GM23338 (cell line): ENCODE measurements at regions not wholly inside any gene's neighbourhood (a gene's known extent, or its start where the extent isn't known, plus 50 kb on each side); places are given as distances from the start of the nearest gene placed in this dataset.

Source experiments
- ATAC-seq: fragments of 200-7000 bp; cut with Tn5 transposase; 3 replicates; pipeline ENCODE4 v1.9.1; 2020
- DNase-seq: peaks from one replicate; pipeline ENCODE4 v3.0.0-alpha.2; 2015; ENCODE audit warnings: low spot score
- H2AFZ ChIP-seq: fragments of 200-600 bp; sonication (generic); 2 replicates; pipeline ENCODE4 v1.8.0; 2016; ENCODE audit warnings: antibody characterized with exemption, mild to moderate bottlenecking, moderate library complexity
- H3F3A ChIP-seq: fragments of 200-600 bp; sonication (generic); replicated peaks from 2 replicates; pipeline ENCODE4 v1.8.0; 2017; ENCODE audit warnings: antibody characterized with exemption, mixed run types, low read depth
- H3K27ac ChIP-seq: fragments of 200-600 bp; sonication (generic); 2 replicates; pipeline ENCODE4 v1.6.1; 2016; ENCODE audit warnings: low read depth
- H3K27me3 ChIP-seq: fragments of 200-600 bp; sonication (generic); 2 replicates; pipeline ENCODE4 v1.8.0; 2016; ENCODE audit warnings: mild to moderate bottlenecking, mixed run types, moderate library complexity; ENCODE audit not compliant: insufficient read depth
- H3K36me3 ChIP-seq: fragments of 200-600 bp; sonication (generic); 2 replicates; pipeline ENCODE4 v1.8.0; 2016; ENCODE audit warnings: mild to moderate bottlenecking; ENCODE audit not compliant: insufficient read depth
- H3K4me1 ChIP-seq: fragments of 200-600 bp; sonication (generic); 2 replicates; pipeline ENCODE4 v1.8.0; 2016; ENCODE audit warnings: mild to moderate bottlenecking, moderate library complexity; ENCODE audit not compliant: insufficient read depth
- H3K4me2 ChIP-seq: fragments of 200-600 bp; sonication (generic); 2 replicates; pipeline ENCODE4 v1.7.1; 2017; ENCODE audit warnings: mixed run types
- H3K4me3 ChIP-seq: fragments of 200-600 bp; sonication (generic); 2 replicates; pipeline ENCODE4 v1.6.1; 2016; ENCODE audit warnings: mixed run types
- H3K79me2 ChIP-seq: fragments of 200-600 bp; sonication (generic); replicated peaks from 2 replicates; pipeline ENCODE4 v1.8.0; 2017; ENCODE audit warnings: mild to moderate bottlenecking; ENCODE audit not compliant: insufficient read depth
- H3K9me2 ChIP-seq: fragments of 200-600 bp; sonication (generic); 2 replicates; pipeline ENCODE4 v1.8.0; 2017; ENCODE audit not compliant: insufficient read depth
- H4K20me1 ChIP-seq: fragments of 200-600 bp; sonication (generic); replicated peaks from 2 replicates; pipeline ENCODE4 v1.8.0; 2017; ENCODE audit warnings: mild to moderate bottlenecking; ENCODE audit not compliant: insufficient read depth
- H3K27ac Mint-ChIP-seq: 2 replicates; pipeline ENCODE4 v1.8.0; 2020; ENCODE audit warnings: inconsistent platforms, mild to moderate bottlenecking, moderate library complexity, mixed read lengths
- H3K27me3 Mint-ChIP-seq: 3 replicates; pipeline ENCODE4 v1.8.0; 2022; ENCODE audit warnings: low read depth, mild to moderate bottlenecking, moderate library complexity, mixed read lengths, inconsistent platforms; ENCODE audit not compliant: insufficient read depth, poor library complexity
- H3K36me3 Mint-ChIP-seq: 3 replicates; pipeline ENCODE4 v1.8.0; 2021; ENCODE audit warnings: low read depth, mild to moderate bottlenecking, inconsistent platforms, moderate library complexity, mixed read lengths
- H3K4me1 Mint-ChIP-seq: 3 replicates; pipeline ENCODE4 v1.8.0; 2020; ENCODE audit warnings: mild to moderate bottlenecking, inconsistent platforms, mixed read lengths
- H3K4me3 Mint-ChIP-seq: 3 replicates; pipeline ENCODE4 v1.8.0; 2021; ENCODE audit warnings: moderate library complexity, mild to moderate bottlenecking, inconsistent platforms, mixed read lengths
- H3K9me3 Mint-ChIP-seq: 3 replicates; pipeline ENCODE4 v1.8.0; 2020; ENCODE audit warnings: moderate library complexity, mild to moderate bottlenecking, inconsistent platforms, mixed read lengths
- CREB1 ChIP-seq: fragments of 250-450 bp; sonication (Bioruptor Pico); IDR thresholded peaks from 2 replicates; pipeline ENCODE4 v1.5.0; 2020; ENCODE audit warnings: low read depth, mild to moderate bottlenecking, moderate library complexity
- JUNB ChIP-seq: IDR thresholded peaks from one replicate; pipeline ENCODE4 v1.6.1; 2016; ENCODE audit warnings: antibody characterized with exemption; ENCODE audit not compliant: unreplicated experiment
- NANOG ChIP-seq: IDR thresholded peaks from 2 replicates; pipeline ENCODE4 v1.6.1; 2016; ENCODE audit warnings: antibody characterized with exemption, borderline replicate concordance
- POLR2AphosphoS5 ChIP-seq: IDR thresholded peaks from 2 replicates; pipeline ENCODE4 v1.6.1; 2016; ENCODE audit warnings: antibody characterized with exemption, low read depth
- ZNF114 ChIP-seq: fragments of 250-450 bp; sonication (Bioruptor Pico); IDR thresholded peaks from 2 replicates; pipeline ENCODE4 v1.5.0; 2020; ENCODE audit warnings: mild to moderate bottlenecking, moderate library complexity
- TF ChIP-seq, protein P1 (sequence below): fragments of 250-450 bp; sonication (Bioruptor Pico); IDR thresholded peaks from 2 replicates; pipeline ENCODE4 v1.5.0; 2020; ENCODE audit warnings: mild to moderate bottlenecking, moderate library complexity
- TF ChIP-seq, protein P2 (sequence below): IDR thresholded peaks from one replicate; pipeline ENCODE4 v1.6.1; 2018; ENCODE audit warnings: antibody characterized with exemption; ENCODE audit not compliant: unreplicated experiment
- TF ChIP-seq, protein P3 (sequence below), 2 experiments: fragments of 200-600 bp in 1 of 2; sonication (generic) in 1 of 2; conservative IDR thresholded peaks; 2 replicates each; pipeline versions ENCODE4 v1.5.1 to v1.6.1; 2016 to 2017; ENCODE audit warnings: antibody characterized with exemption in 2 of 2, low read depth in 2 of 2, mild to moderate bottlenecking in 2 of 2, moderate library complexity in 1 of 2

DNA sequence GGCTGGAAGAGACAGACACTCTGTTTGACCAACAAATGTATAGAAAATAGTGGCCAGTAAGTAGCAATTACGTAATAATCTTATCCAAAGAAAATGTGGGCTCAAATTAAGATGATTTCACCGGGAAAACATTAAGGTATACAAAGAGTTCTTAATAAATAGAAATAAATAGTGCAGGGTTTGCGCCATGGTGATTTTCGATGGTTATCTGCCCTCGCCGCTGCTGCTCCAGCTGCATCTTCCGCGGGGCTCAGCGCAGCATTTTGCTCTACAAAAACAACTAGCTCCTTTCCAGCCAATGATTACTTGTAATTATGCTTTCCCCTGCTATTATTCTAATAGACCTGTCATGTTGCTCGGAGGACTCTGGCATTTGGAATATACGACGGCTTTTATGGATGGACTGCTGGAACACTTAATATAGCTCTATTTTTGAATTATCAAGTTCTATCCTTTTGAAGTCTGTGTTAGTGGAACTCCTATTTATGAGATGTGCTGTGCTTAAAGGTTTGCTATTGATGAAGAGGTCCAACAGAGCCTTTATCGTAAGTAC is 103.8 kb downstream of the BUB3 start (continued):
- TF ChIP-seq, protein P1, sequence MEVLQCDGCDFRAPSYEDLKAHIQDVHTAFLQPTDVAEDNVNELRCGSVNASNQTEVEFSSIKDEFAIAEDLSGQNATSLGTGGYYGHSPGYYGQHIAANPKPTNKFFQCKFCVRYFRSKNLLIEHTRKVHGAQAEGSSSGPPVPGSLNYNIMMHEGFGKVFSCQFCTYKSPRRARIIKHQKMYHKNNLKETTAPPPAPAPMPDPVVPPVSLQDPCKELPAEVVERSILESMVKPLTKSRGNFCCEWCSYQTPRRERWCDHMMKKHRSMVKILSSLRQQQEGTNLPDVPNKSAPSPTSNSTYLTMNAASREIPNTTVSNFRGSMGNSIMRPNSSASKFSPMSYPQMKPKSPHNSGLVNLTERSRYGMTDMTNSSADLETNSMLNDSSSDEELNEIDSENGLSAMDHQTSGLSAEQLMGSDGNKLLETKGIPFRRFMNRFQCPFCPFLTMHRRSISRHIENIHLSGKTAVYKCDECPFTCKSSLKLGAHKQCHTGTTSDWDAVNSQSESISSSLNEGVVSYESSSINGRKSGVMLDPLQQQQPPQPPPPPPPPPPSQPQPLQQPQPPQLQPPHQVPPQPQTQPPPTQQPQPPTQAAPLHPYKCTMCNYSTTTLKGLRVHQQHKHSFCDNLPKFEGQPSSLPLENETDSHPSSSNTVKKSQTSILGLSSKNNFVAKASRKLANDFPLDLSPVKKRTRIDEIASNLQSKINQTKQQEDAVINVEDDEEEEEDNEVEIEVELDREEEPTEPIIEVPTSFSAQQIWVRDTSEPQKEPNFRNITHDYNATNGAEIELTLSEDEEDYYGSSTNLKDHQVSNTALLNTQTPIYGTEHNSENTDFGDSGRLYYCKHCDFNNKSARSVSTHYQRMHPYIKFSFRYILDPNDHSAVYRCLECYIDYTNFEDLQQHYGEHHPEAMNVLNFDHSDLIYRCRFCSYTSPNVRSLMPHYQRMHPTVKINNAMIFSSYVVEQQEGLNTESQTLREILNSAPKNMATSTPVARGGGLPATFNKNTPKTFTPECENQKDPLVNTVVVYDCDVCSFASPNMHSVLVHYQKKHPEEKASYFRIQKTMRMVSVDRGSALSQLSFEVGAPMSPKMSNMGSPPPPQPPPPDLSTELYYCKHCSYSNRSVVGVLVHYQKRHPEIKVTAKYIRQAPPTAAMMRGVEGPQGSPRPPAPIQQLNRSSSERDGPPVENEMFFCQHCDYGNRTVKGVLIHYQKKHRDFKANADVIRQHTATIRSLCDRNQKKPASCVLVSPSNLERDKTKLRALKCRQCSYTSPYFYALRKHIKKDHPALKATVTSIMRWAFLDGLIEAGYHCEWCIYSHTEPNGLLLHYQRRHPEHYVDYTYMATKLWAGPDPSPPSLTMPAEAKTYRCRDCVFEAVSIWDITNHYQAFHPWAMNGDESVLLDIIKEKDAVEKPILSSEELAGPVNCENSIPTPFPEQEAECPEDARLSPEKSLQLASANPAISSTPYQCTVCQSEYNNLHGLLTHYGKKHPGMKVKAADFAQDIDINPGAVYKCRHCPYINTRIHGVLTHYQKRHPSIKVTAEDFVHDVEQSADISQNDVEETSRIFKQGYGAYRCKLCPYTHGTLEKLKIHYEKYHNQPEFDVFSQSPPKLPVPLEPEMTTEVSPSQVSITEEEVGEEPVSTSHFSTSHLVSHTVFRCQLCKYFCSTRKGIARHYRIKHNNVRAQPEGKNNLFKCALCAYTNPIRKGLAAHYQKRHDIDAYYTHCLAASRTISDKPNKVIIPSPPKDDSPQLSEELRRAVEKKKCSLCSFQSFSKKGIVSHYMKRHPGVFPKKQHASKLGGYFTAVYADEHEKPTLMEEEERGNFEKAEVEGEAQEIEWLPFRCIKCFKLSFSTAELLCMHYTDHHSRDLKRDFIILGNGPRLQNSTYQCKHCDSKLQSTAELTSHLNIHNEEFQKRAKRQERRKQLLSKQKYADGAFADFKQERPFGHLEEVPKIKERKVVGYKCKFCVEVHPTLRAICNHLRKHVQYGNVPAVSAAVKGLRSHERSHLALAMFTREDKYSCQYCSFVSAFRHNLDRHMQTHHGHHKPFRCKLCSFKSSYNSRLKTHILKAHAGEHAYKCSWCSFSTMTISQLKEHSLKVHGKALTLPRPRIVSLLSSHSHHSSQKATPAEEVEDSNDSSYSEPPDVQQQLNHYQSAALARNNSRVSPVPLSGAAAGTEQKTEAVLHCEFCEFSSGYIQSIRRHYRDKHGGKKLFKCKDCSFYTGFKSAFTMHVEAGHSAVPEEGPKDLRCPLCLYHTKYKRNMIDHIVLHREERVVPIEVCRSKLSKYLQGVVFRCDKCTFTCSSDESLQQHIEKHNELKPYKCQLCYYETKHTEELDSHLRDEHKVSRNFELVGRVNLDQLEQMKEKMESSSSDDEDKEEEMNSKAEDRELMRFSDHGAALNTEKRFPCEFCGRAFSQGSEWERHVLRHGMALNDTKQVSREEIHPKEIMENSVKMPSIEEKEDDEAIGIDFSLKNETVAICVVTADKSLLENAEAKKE (CRISPR knock-in tag) = no peak

DNA sequence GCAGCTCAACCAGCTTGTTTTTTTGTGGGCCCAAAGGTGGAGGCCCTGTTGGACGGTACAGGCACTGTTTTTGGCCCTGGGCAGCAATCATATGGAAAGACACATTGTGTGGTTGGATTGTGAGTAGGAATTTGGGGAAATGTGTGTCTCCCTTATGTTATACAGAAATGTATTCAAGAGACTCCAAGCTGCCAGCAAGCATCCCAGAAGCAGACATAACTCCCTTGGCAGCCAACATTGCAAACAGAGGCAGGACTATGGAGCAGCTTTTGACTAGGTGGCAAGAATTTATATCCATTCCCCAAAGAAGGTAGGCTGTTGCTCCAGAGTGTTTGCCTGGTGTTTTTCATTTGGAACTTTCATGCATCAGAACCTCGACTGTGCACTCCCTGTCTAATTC is 104.9 kb downstream of the BUB3 start:
- Histone ChIP-seq H3K27ac (no peak overlapping the region), H2AFZ (no peak overlapping the region), H3K27me3 (no peaks in the 10 kb centered on the region), H3K9me2 (peaks cover 6% of the 10 kb centered on the region; the same call in 1 of the 2 replicates), H3K4me3 (no peak overlapping the region), H3K36me3 (no peaks in the 10 kb centered on the region), H3F3A (no peaks in the 10 kb centered on the region), H4K20me1 (0 out of 2 replicates have a peak, but pooled peaks cover 4% of the 10 kb centered on the region), H3K79me2 (no peaks in the 10 kb centered on the region), H3K4me1 (no peaks in the 10 kb centered on the region), H3K4me2 (no peak overlapping the region)
- peaks cover 4% of the 10 kb centered on the region; the same call in 1 of the 3 replicates for H3K4me1 Mint-ChIP-seq
- ATAC-seq = no peak
- H3K36me3 Mint-ChIP-seq = no peaks in the 10 kb centered on the region
- H3K4me3 Mint-ChIP-seq = no peak overlapping the region
- no peaks in the 10 kb centered on the region for H3K9me3 Mint-ChIP-seq
- DNase-seq = no peak
- no peaks in the 10 kb centered on the region for H3K27me3 Mint-ChIP-seq
- TF ChIP-seq, protein P2, sequence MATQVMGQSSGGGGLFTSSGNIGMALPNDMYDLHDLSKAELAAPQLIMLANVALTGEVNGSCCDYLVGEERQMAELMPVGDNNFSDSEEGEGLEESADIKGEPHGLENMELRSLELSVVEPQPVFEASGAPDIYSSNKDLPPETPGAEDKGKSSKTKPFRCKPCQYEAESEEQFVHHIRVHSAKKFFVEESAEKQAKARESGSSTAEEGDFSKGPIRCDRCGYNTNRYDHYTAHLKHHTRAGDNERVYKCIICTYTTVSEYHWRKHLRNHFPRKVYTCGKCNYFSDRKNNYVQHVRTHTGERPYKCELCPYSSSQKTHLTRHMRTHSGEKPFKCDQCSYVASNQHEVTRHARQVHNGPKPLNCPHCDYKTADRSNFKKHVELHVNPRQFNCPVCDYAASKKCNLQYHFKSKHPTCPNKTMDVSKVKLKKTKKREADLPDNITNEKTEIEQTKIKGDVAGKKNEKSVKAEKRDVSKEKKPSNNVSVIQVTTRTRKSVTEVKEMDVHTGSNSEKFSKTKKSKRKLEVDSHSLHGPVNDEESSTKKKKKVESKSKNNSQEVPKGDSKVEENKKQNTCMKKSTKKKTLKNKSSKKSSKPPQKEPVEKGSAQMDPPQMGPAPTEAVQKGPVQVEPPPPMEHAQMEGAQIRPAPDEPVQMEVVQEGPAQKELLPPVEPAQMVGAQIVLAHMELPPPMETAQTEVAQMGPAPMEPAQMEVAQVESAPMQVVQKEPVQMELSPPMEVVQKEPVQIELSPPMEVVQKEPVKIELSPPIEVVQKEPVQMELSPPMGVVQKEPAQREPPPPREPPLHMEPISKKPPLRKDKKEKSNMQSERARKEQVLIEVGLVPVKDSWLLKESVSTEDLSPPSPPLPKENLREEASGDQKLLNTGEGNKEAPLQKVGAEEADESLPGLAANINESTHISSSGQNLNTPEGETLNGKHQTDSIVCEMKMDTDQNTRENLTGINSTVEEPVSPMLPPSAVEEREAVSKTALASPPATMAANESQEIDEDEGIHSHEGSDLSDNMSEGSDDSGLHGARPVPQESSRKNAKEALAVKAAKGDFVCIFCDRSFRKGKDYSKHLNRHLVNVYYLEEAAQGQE = no peak
- no peak for TF ChIP-seq CREB1 (CRISPR knock-in tag)
- TF ChIP-seq ZNF114 (CRISPR knock-in tag) = no peak
- no peak for TF ChIP-seq POLR2AphosphoS5
- no peak for TF ChIP-seq NANOG
- TF ChIP-seq, protein P3, sequence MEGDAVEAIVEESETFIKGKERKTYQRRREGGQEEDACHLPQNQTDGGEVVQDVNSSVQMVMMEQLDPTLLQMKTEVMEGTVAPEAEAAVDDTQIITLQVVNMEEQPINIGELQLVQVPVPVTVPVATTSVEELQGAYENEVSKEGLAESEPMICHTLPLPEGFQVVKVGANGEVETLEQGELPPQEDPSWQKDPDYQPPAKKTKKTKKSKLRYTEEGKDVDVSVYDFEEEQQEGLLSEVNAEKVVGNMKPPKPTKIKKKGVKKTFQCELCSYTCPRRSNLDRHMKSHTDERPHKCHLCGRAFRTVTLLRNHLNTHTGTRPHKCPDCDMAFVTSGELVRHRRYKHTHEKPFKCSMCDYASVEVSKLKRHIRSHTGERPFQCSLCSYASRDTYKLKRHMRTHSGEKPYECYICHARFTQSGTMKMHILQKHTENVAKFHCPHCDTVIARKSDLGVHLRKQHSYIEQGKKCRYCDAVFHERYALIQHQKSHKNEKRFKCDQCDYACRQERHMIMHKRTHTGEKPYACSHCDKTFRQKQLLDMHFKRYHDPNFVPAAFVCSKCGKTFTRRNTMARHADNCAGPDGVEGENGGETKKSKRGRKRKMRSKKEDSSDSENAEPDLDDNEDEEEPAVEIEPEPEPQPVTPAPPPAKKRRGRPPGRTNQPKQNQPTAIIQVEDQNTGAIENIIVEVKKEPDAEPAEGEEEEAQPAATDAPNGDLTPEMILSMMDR (conservative IDR thresholded peaks at IDR 0.05; ENCODE audit: low read depth in 2 of 2) = no peak
- no peak for TF ChIP-seq JUNB
- no peak overlapping the region for H3K27ac Mint-ChIP-seq
